ENCODE measurements at regions not wholly inside any gene's neighbourhood (a gene's known extent, or its start where the extent isn't known, plus 50 kb on each side); places are given as distances from the start of the nearest gene placed in this dataset.
"Not testable (repeated sequence)": the region's sequence is repeated elsewhere in the genome, so short reads cannot be mapped to it uniquely, and the experiment has no call there.

- no peak for DNase-seq
These were observed 114.1 kb downstream of the FAR1 start for GRCh38 chr11:13782390-13783075.

- no peak for DNase-seq
These were observed 116.0 kb downstream of the FAR1 start for GRCh38 chr11:13784441-13784840.

- DNase-seq: peak in 3 of 51 donors; percentile 1 to 11 (median 10)
These were observed 116.4 kb downstream of the FAR1 start for GRCh38 chr11:13784855-13785254.

GRCh38 chr11:13786688-13787087 lies 118.2 kb downstream of the FAR1 start:
- no peak for DNase-seq

GRCh38 chr11:13797616-13798015 lies 129.1 kb downstream of the FAR1 start:
- not testable (repeated sequence) for DNase-seq

GRCh38 chr11:13800901-13801300 lies 132.4 kb downstream of the FAR1 start:
- DNase-seq: no peak

GRCh38 chr11:13818325-13818724 lies 144.2 kb upstream of the SPON1 start:
- DNase-seq: no peak

- no peak for DNase-seq
These were observed 135.8 kb upstream of the SPON1 start for GRCh38 chr11:13826505-13827278.

- DNase-seq: no peak
These were observed 130.8 kb upstream of the SPON1 start for GRCh38 chr11:13831696-13832095.

GRCh38 chr11:13834463-13834862 lies 128.1 kb upstream of the SPON1 start:
- no peak for DNase-seq

GRCh38 chr11:13836666-13837065 lies 125.9 kb upstream of the SPON1 start:
- no peak for DNase-seq

- DNase-seq: no peak
These were observed 125.2 kb upstream of the SPON1 start for GRCh38 chr11:13837286-13837685.

- no peak for DNase-seq
These were observed 121.1 kb upstream of the SPON1 start for GRCh38 chr11:13841393-13841792.

- DNase-seq: no peak
These were observed 114.5 kb upstream of the SPON1 start for GRCh38 chr11:13848031-13848430.

GRCh38 chr11:13850231-13851005 lies 112.1 kb upstream of the SPON1 start:
- DNase-seq: peak in 4 of 51 donors; percentile 18 to 71 (median 28)

GRCh38 chr11:13851691-13852090 lies 110.8 kb upstream of the SPON1 start:
- DNase-seq: no peak

- no peak for DNase-seq
These were observed 110.0 kb upstream of the SPON1 start for GRCh38 chr11:13852481-13852880.

- no peak for DNase-seq
These were observed 104.7 kb upstream of the SPON1 start for GRCh38 chr11:13857828-13858227.

- peak in 20 of 51 donors; percentile 2 to 59 (median 21) for DNase-seq
These were observed 102.6 kb upstream of the SPON1 start for GRCh38 chr11:13859892-13860291.

- no peak for DNase-seq
These were observed 101.1 kb upstream of the SPON1 start for GRCh38 chr11:13861411-13861810.

GRCh38 chr11:13862845-13863392 lies 99.6 kb upstream of the SPON1 start:
- DNase-seq: no peak
